Duodenal mucosa (tissue), 2 donors: ENCODE measurements at regions not wholly inside any gene's neighbourhood (a gene's known extent, or its start where the extent isn't known, plus 50 kb on each side); places are given as distances from the start of the nearest gene placed in this dataset.
"Not testable (repeated sequence)": the region's sequence is repeated elsewhere in the genome, so short reads cannot be mapped to it uniquely, and the experiment has no call there.

Source experiments
- H3K27ac ChIP-seq: one replicate; pipeline ENCODE4 v1.7.0; 2013; ENCODE audit warnings: low read depth, low read length
- H3K27me3 ChIP-seq, 2 donors: one replicate each; pipeline ENCODE4 v1.7.0; 2013; ENCODE audit warnings: low read length in 2 of 2, control low read depth in 1 of 2; ENCODE audit not compliant: insufficient read depth in 2 of 2, control insufficient read depth in 1 of 2
- H3K36me3 ChIP-seq, 2 donors: one replicate each; pipeline ENCODE4 v1.7.0; 2013; ENCODE audit warnings: low read length in 2 of 2, control low read depth in 1 of 2; ENCODE audit not compliant: insufficient read depth in 2 of 2, control insufficient read depth in 1 of 2
- H3K4me1 ChIP-seq, 2 donors: one replicate each; pipeline ENCODE4 v1.7.0; 2013; ENCODE audit warnings: low read length in 2 of 2, control low read depth in 1 of 2; ENCODE audit not compliant: insufficient read depth in 2 of 2, control insufficient read depth in 1 of 2
- H3K4me3 ChIP-seq, 2 donors: one replicate each; pipeline ENCODE4 v1.7.0; 2013; ENCODE audit warnings: low read length in 2 of 2, low read depth in 1 of 2
- H3K9ac ChIP-seq, 2 donors: one replicate each; pipeline ENCODE4 v1.7.0; 2013; ENCODE audit warnings: low read length in 2 of 2, low read depth in 1 of 2
- H3K9me3 ChIP-seq, 2 donors: one replicate each; pipeline ENCODE4 v1.7.0; 2013; ENCODE audit warnings: low read length in 2 of 2, control low read depth in 1 of 2; ENCODE audit not compliant: control insufficient read depth in 1 of 2

GRCh38 chr6:167690167-167690922 lies 136.4 kb upstream of the AFDN start:
- not testable (repeated sequence) for H3K4me1 ChIP-seq, H3K27me3 ChIP-seq, H3K4me3 ChIP-seq, H3K9me3 ChIP-seq, H3K9ac ChIP-seq, H3K27ac ChIP-seq, H3K36me3 ChIP-seq

GRCh38 chr6:167690931-167691330 lies 135.8 kb upstream of the AFDN start:
- Histone ChIP-seq H3K9ac (no peak overlapping the region), H3K4me3 (no peak overlapping the region), H3K4me1 (no peaks in the 10 kb centered on the region), H3K27me3 (no peaks in the 10 kb centered on the region), H3K36me3 (no peaks in the 10 kb centered on the region), H3K9me3 (no peaks in the 10 kb centered on the region), H3K27ac (no peak overlapping the region)

GRCh38 chr6:167691533-167692312 lies 135.0 kb upstream of the AFDN start:
- Histone ChIP-seq H3K4me3 (no peak overlapping the region), H3K9ac (no peak overlapping the region)

GRCh38 chr6:167693478-167693877 lies 133.2 kb upstream of the AFDN start:
- not testable (repeated sequence) for H3K36me3 ChIP-seq, H3K9me3 ChIP-seq, H3K27me3 ChIP-seq, H3K4me1 ChIP-seq, H3K4me3 ChIP-seq, H3K27ac ChIP-seq, H3K9ac ChIP-seq

More at GRCh38 chr6:167691533-167692312, 135.0 kb upstream of the AFDN start:
- H3K27ac ChIP-seq: no peak overlapping the region
- no peaks in the 10 kb centered on the region for H3K36me3 ChIP-seq
- no peaks in the 10 kb centered on the region for H3K4me1 ChIP-seq
- H3K27me3 ChIP-seq: no peaks in the 10 kb centered on the region
- no peaks in the 10 kb centered on the region for H3K9me3 ChIP-seq

- H3K36me3 ChIP-seq: no peaks in the 10 kb centered on the region
- H3K27me3 ChIP-seq: no peaks in the 10 kb centered on the region
- H3K4me1 ChIP-seq: peaks cover 5 to 7% of the 10 kb centered on the region in 2 donors
- H3K4me3 ChIP-seq: no peak overlapping the region
- H3K9ac ChIP-seq: no peak overlapping the region
- H3K9me3 ChIP-seq: no peaks in the 10 kb centered on the region
- H3K27ac ChIP-seq: no peak overlapping the region
These were observed 130.9 kb upstream of the AFDN start for GRCh38 chr6:167695831-167696230.

GRCh38 chr6:167696296-167696695 lies 130.4 kb upstream of the AFDN start:
- Histone ChIP-seq H3K9me3 (no peaks in the 10 kb centered on the region), H3K9ac (no peak overlapping the region), H3K27me3 (no peaks in the 10 kb centered on the region), H3K4me3 (no peak overlapping the region), H3K4me1 (peaks cover 5 to 7% of the 10 kb centered on the region in 2 donors), H3K36me3 (no peaks in the 10 kb centered on the region), H3K27ac (no peak overlapping the region)

- H3K36me3 ChIP-seq: no peaks in the 10 kb centered on the region
- H3K4me1 ChIP-seq: peaks cover 5 to 7% of the 10 kb centered on the region in 2 donors
- no peaks in the 10 kb centered on the region for H3K27me3 ChIP-seq
- H3K9ac ChIP-seq: no peak overlapping the region
- H3K27ac ChIP-seq: no peak overlapping the region
- no peaks in the 10 kb centered on the region for H3K9me3 ChIP-seq
- H3K4me3 ChIP-seq: no peak overlapping the region
These were observed 129.4 kb upstream of the AFDN start for GRCh38 chr6:167697316-167697715.

GRCh38 chr6:167698540-167698939 lies 128.2 kb upstream of the AFDN start:
- Histone ChIP-seq H3K4me3 (no peak overlapping the region), H3K4me1 (peaks cover 5 to 7% of the 10 kb centered on the region in 2 donors), H3K36me3 (no peaks in the 10 kb centered on the region), H3K9me3 (no peaks in the 10 kb centered on the region), H3K9ac (no peak overlapping the region), H3K27me3 (no peaks in the 10 kb centered on the region), H3K27ac (no peak overlapping the region)

- H3K4me1 ChIP-seq: peaks cover 5 to 7% of the 10 kb centered on the region in 2 donors
- no peaks in the 10 kb centered on the region for H3K36me3 ChIP-seq
- H3K9me3 ChIP-seq: no peaks in the 10 kb centered on the region
- H3K27ac ChIP-seq: no peak overlapping the region
- peak overlapping the region in 1 of 2 donors; percentile 11 for H3K9ac ChIP-seq
- peak overlapping the region; percentile 25 to 39 for H3K4me3 ChIP-seq
- no peaks in the 10 kb centered on the region for H3K27me3 ChIP-seq
These were observed 127.4 kb upstream of the AFDN start for GRCh38 chr6:167699141-167699931.

GRCh38 chr6:167700199-167700598 lies 126.5 kb upstream of the AFDN start:
- H3K4me3 ChIP-seq: no peak overlapping the region
- H3K36me3 ChIP-seq: no peaks in the 10 kb centered on the region
- H3K9me3 ChIP-seq: no peaks in the 10 kb centered on the region
- H3K27ac ChIP-seq: no peak overlapping the region
- H3K4me1 ChIP-seq: peaks cover 5 to 7% of the 10 kb centered on the region in 2 donors
- no peak overlapping the region for H3K9ac ChIP-seq
- H3K27me3 ChIP-seq: no peaks in the 10 kb centered on the region
